ENCODE measurements at regions not wholly inside any gene's neighbourhood (a gene's known extent, or its start where the extent isn't known, plus 50 kb on each side); places are given as distances from the start of the nearest gene placed in this dataset.

GRCh38 chr3:22885574-22886341 is 317.4 kb upstream of the UBE2E2 start:
- H3K27me3 ChIP-seq (replicated peaks; ENCODE audit: control insufficient read depth, insufficient read depth, low read length), result no peaks in the 10 kb centered on the region
- H3K27ac Mint-ChIP-seq (ENCODE audit: unreplicated experiment), result no peak overlapping the region
- BruUV-seq (replicated peaks), result no TSS peak
- no peak for DNase-seq
- no peaks in the 10 kb centered on the region for H3K36me3 ChIP-seq (ENCODE audit: control insufficient read depth, insufficient read depth, low read length)
- H3K4me1 Mint-ChIP-seq (ENCODE audit: low read depth, unreplicated experiment), result no peaks in the 10 kb centered on the region
- H3K9me3 Mint-ChIP-seq (ENCODE audit: unreplicated experiment), result no peaks in the 10 kb centered on the region
- no peaks in the 10 kb centered on the region for H3K9me3 ChIP-seq
- no peak for TF ChIP-seq CTCF (IDR thresholded peaks at IDR 0.05; ENCODE audit: insufficient read depth in 1 of 2, low read depth in 1 of 2, low read length in 1 of 2, severe bottlenecking in 1 of 2, unreplicated experiment in 1 of 2)
- peaks cover 4% of the 10 kb centered on the region for H3K27me3 Mint-ChIP-seq (ENCODE audit: insufficient read depth, unreplicated experiment)
- H3K4me3 ChIP-seq (ENCODE audit: low read depth, low read length), result no peak overlapping the region
- no peaks in the 10 kb centered on the region for H3K36me3 Mint-ChIP-seq (ENCODE audit: insufficient read depth, unreplicated experiment)
- POLR2A ChIA-PET, result no interaction called here
- CTCF ChIA-PET, result no interaction called here
- no peaks in the 10 kb centered on the region for H3K4me1 ChIP-seq
- no peak overlapping the region for H3K4me3 Mint-ChIP-seq (ENCODE audit: unreplicated experiment)
- intact Hi-C loops (cut with micrococcal nuclease; ENCODE audit: unreplicated experiment), result no loop called here

GRCh38 chr3:22886439-22887068 is 316.6 kb upstream of the UBE2E2 start:
- CTCF ChIA-PET, result interaction anchor here (0.6 kb wide), 1 partner anchor 59 kb away, joined by 3 read pairs; no protein-coding TSS in a partner anchor
- Mint-ChIP-seq H3K4me3 (ENCODE audit: unreplicated experiment) (no peak overlapping the region), H3K4me1 (ENCODE audit: low read depth, unreplicated experiment) (no peaks in the 10 kb centered on the region), H3K9me3 (ENCODE audit: unreplicated experiment) (no peaks in the 10 kb centered on the region), H3K36me3 (ENCODE audit: insufficient read depth, unreplicated experiment) (no peaks in the 10 kb centered on the region), H3K27ac (ENCODE audit: unreplicated experiment) (no peak overlapping the region), H3K27me3 (ENCODE audit: insufficient read depth, unreplicated experiment) (peaks cover 9% of the 10 kb centered on the region)
- POLR2A ChIA-PET, result no interaction called here
- TF ChIP-seq CTCF (IDR thresholded peaks at IDR 0.05; ENCODE audit: insufficient read depth in 1 of 2, low read depth in 1 of 2, low read length in 1 of 2, severe bottlenecking in 1 of 2, unreplicated experiment in 1 of 2), result no peak
- no peaks in the 10 kb centered on the region for H3K4me1 ChIP-seq
- no peaks in the 10 kb centered on the region for H3K9me3 ChIP-seq
- no peaks in the 10 kb centered on the region for H3K27me3 ChIP-seq (replicated peaks; ENCODE audit: control insufficient read depth, insufficient read depth, low read length)
- H3K4me3 ChIP-seq (ENCODE audit: low read depth, low read length), result no peak overlapping the region
- no peak for DNase-seq
- intact Hi-C loops (cut with micrococcal nuclease; ENCODE audit: unreplicated experiment), result loop anchor here (1.0 kb wide), 1 partner anchor 322 kb away; no protein-coding TSS in a partner anchor
- H3K36me3 ChIP-seq (ENCODE audit: control insufficient read depth, insufficient read depth, low read length), result no peaks in the 10 kb centered on the region
- no TSS peak for BruUV-seq (replicated peaks)

GRCh38 chr3:22887664-22888291 is 315.3 kb upstream of the UBE2E2 start:
- TF ChIP-seq CTCF (IDR thresholded peaks at IDR 0.05; ENCODE audit: insufficient read depth in 1 of 2, low read depth in 1 of 2, low read length in 1 of 2, severe bottlenecking in 1 of 2, unreplicated experiment in 1 of 2), result peak; percentile 45 to 70
- H3K9me3 ChIP-seq, result no peaks in the 10 kb centered on the region
- ChIA-PET CTCF (no interaction called here), POLR2A (no interaction called here)
- Mint-ChIP-seq H3K36me3 (ENCODE audit: insufficient read depth, unreplicated experiment) (no peaks in the 10 kb centered on the region), H3K4me1 (ENCODE audit: low read depth, unreplicated experiment) (no peaks in the 10 kb centered on the region), H3K4me3 (ENCODE audit: unreplicated experiment) (no peak overlapping the region), H3K9me3 (ENCODE audit: unreplicated experiment) (no peaks in the 10 kb centered on the region), H3K27ac (ENCODE audit: unreplicated experiment) (no peak overlapping the region), H3K27me3 (ENCODE audit: insufficient read depth, unreplicated experiment) (peaks cover 10% of the 10 kb centered on the region)
- no TSS peak for BruUV-seq (replicated peaks)
- H3K4me3 ChIP-seq (ENCODE audit: low read depth, low read length), result no peak overlapping the region
- no peaks in the 10 kb centered on the region for H3K36me3 ChIP-seq (ENCODE audit: control insufficient read depth, insufficient read depth, low read length)
- peak in 1 of 2 experiments; percentile 16 for DNase-seq
- no peaks in the 10 kb centered on the region for H3K27me3 ChIP-seq (replicated peaks; ENCODE audit: control insufficient read depth, insufficient read depth, low read length)
- intact Hi-C loops (cut with micrococcal nuclease; ENCODE audit: unreplicated experiment), result loop anchor here (1.0 to 2.0 kb wide), 2 partner anchors 323 to 799 kb away; no protein-coding TSS in a partner anchor
- H3K4me1 ChIP-seq, result no peaks in the 10 kb centered on the region

Measured in Caco-2 (cell line).